Ishikawa (cell line): ENCODE measurements at regions not wholly inside any gene's neighbourhood (a gene's known extent, or its start where the extent isn't known, plus 50 kb on each side); places are given as distances from the start of the nearest gene placed in this dataset.

ENCODE experiments used
- CEBPB ChIP-seq: IDR thresholded peaks from 2 replicates; pipeline ENCODE4 v1.6.1; 2012
- CREB1 ChIP-seq: IDR thresholded peaks from 2 replicates; pipeline ENCODE4 v1.6.1; 2012; ENCODE audit warnings: low read depth
- EGR1 ChIP-seq: IDR thresholded peaks from 2 replicates; pipeline ENCODE4 v1.6.1; 2012
- EP300 ChIP-seq: IDR thresholded peaks from 2 replicates; pipeline ENCODE4 v1.6.1; 2012; ENCODE audit warnings: borderline replicate concordance
- FOXM1 ChIP-seq: IDR thresholded peaks from 2 replicates; pipeline ENCODE4 v1.6.1; 2012; ENCODE audit warnings: low read depth, borderline replicate concordance
- MAX ChIP-seq: IDR thresholded peaks from 2 replicates; pipeline ENCODE4 v1.6.1; 2012
- NFIC ChIP-seq: IDR thresholded peaks from 2 replicates; pipeline ENCODE4 v1.6.1; 2012
- RAD21 ChIP-seq: IDR thresholded peaks from 2 replicates; pipeline ENCODE4 v1.6.1; 2012; ENCODE audit warnings: low read depth
- REST ChIP-seq: IDR thresholded peaks from 2 replicates; pipeline ENCODE4 v1.6.1; 2012; ENCODE audit warnings: low read depth, mild to moderate bottlenecking
- TAF1 ChIP-seq: IDR thresholded peaks from 2 replicates; pipeline ENCODE4 v1.6.1; 2012; ENCODE audit warnings: low read depth, mild to moderate bottlenecking
- TCF12 ChIP-seq: IDR thresholded peaks from 2 replicates; pipeline ENCODE4 v1.6.1; 2012; ENCODE audit warnings: low read depth
- TEAD4 ChIP-seq: IDR thresholded peaks from 2 replicates; pipeline ENCODE4 v1.6.1; 2012
- YY1 ChIP-seq: IDR thresholded peaks from 2 replicates; pipeline ENCODE4 v1.6.1; 2012; ENCODE audit warnings: low read depth
- ZBTB7A ChIP-seq: IDR thresholded peaks from 2 replicates; pipeline ENCODE4 v1.6.1; 2012; ENCODE audit warnings: low read depth
- TF ChIP-seq, protein P1 (sequence below): IDR thresholded peaks from 2 replicates; pipeline ENCODE4 v1.6.1; 2012

DNA sequence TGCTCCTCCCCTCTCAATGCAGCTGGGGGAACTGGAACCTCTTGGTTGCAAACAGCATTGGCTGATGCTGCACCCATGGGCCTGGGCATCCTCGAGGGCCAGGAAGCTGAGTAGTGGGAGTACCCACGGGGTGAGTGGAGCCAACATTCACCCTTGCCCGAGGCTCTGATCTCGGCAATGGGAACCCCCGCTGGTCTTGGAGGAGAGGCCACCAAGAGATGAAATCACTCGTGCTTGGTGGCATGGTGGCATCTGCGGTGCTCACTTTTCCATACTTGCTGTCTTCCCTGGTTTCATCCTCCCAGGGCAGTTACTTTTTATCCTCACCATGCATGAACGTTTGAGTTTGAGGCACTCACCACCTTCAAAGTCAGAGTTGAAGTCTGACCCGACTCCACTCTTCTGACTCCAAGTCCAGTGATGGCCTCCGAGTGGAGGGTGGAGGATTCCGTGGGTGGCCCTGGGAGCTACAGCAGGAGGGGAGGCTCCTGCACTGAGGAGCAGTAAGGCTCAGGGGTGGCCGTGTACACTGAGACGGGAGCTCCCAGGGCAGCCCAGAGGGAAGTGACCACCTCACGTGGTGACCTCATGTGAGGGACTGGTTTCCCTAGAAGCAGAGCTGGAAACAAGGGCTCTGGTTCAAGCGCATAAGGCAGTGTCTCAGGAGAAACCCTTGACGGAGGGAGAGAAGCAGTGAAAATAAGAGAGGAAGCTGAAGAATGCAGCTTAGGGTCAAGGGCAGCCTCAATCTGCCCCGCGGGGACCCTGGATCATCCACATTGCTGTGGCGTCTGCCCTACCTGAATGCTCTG, 349.1 kb downstream of the TCERG1L start:
- TF ChIP-seq EP300 (no peak), RAD21 (no peak), YY1 (no peak), TEAD4 (no peak)

DNA sequence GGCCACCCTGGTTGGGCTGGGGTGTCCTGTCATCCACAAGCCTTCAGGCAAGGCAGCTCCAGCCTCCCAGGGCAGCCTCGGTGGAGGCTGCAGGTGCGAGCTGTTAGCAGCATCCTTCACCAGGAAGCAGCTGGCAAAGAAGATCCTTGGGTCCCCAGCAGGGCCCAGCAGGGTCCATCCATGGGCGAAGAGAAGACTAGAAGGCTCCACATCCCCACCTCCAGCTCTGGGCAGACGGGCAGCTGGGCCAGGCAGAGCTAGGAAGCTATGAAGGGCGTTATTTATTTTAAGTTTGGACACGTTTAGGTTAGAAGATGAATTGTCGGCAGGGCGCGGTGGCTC, 348.5 kb downstream of the TCERG1L start:
- TF ChIP-seq MAX = no peak
- no peak for TF ChIP-seq RAD21
- TF ChIP-seq ZBTB7A = no peak

DNA sequence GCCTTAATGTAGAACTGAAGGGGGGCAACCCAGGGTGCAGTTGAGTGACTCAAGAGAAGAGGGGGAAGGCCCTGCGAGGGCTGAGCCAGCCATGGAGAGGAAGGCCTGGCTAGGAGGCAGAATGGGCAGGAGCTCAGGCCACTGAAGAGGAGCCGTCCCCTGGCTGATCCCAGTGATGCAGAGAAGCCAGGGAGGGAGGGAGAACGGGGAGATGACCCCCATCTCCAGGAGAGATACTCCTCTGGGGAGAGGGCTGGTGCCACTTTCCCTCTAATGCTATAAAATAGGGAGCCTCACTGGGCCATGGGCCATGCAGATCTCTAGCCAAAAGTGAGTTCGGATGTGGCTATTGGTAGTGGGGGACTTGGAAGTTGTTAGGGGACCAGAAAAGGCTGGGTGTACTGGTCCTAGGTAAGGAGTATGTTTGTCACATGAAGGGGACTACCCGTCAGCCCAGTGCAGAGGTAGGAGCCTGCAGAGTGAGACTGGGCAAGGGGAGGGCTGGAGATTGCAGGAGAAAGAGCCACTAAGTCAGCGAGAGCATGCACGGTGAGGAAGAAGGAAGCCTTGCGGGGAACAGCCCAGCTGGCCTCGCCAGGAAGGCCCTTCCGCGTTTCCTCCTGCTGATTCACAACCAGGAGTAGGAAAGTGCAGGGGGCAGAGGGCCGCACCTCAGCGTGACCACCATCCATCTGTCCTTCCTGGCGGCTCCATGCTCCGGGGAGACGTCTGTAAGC, 347.6 kb downstream of the TCERG1L start:
- TF ChIP-seq MAX (no peak), CEBPB (no peak), EP300 (no peak), CREB1 (no peak), FOXM1 (no peak), REST (no peak), EGR1 (no peak), TAF1 (no peak), RAD21 (no peak), TEAD4 (no peak), ZBTB7A (no peak), NFIC (no peak), YY1 (no peak), TCF12 (no peak)
- TF ChIP-seq, protein P1, sequence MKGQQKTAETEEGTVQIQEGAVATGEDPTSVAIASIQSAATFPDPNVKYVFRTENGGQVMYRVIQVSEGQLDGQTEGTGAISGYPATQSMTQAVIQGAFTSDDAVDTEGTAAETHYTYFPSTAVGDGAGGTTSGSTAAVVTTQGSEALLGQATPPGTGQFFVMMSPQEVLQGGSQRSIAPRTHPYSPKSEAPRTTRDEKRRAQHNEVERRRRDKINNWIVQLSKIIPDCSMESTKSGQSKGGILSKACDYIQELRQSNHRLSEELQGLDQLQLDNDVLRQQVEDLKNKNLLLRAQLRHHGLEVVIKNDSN = no peak

- TF ChIP-seq TEAD4 (no peak), CREB1 (no peak), EP300 (no peak), FOXM1 (no peak), RAD21 (no peak), ZBTB7A (no peak), EGR1 (no peak), YY1 (no peak), TCF12 (no peak), CEBPB (no peak), TAF1 (no peak), REST (no peak), MAX (no peak), NFIC (no peak)
- TF ChIP-seq, protein P1 = no peak
Measured at GRCh38 chr10:130964771-130965170, 346.8 kb downstream of the TCERG1L start.

GRCh38 chr10:130967161-130967560, 344.4 kb downstream of the TCERG1L start:
- TF ChIP-seq ZBTB7A (no peak), EGR1 (no peak), REST (no peak), CREB1 (no peak), TEAD4 (no peak), RAD21 (no peak)
